Activated CD8-positive, alpha-beta T cell treated with anti-CD3 and anti-CD28 coated beads for 36 hours (primary cell): ENCODE measurements at regions not wholly inside any gene's neighbourhood (a gene's known extent, or its start where the extent isn't known, plus 50 kb on each side); places are given as distances from the start of the nearest gene placed in this dataset.

ENCODE experiments used
- ATAC-seq: fragments of 200-7000 bp; cut with Tn5 transposase; one replicate; pipeline ENCODE4 v1.10.0; 2021; ENCODE audit warnings: mild to moderate bottlenecking, moderate library complexity
- CTCF ChIA-PET: fragments of 350-600 bp; sonication (Branson Sonifier 250); formaldehyde crosslinking; loops from one replicate; lab custom pipeline; 2021; ENCODE audit warnings: antibody characterized with exemption; lab: Charles Lee
- POLR2A ChIA-PET: fragments of 350-600 bp; sonication (Branson Sonifier 250); formaldehyde crosslinking; loops from one replicate; lab custom pipeline; 2021; ENCODE audit warnings: antibody characterized with exemption; lab: Charles Lee
- DNase-seq: peaks from one replicate; pipeline ENCODE4 v3.0.0-alpha.2; 2020
- H3K27ac Mint-ChIP-seq: one replicate; pipeline ENCODE4 v1.8.0; 2021; ENCODE audit warnings: mild to moderate bottlenecking, mixed read lengths
- H3K27me3 Mint-ChIP-seq: one replicate; pipeline ENCODE4 v1.8.0; 2021; ENCODE audit warnings: mixed read lengths
- H3K36me3 Mint-ChIP-seq: one replicate; pipeline ENCODE4 v1.8.0; 2021; ENCODE audit warnings: low read depth, mixed read lengths
- H3K4me1 Mint-ChIP-seq: one replicate; pipeline ENCODE4 v1.8.0; 2021; ENCODE audit warnings: low read depth, mixed read lengths
- H3K4me3 Mint-ChIP-seq: one replicate; pipeline ENCODE4 v1.8.0; 2021; ENCODE audit warnings: mild to moderate bottlenecking, moderate library complexity, mixed read lengths
- H3K9me3 Mint-ChIP-seq: one replicate; pipeline ENCODE4 v1.8.0; 2021; ENCODE audit warnings: mixed read lengths
- intact Hi-C: fragments of 100-400 bp; cut with micrococcal nuclease; formaldehyde crosslinking; loops from one replicate; pipeline ENCODE4 v1.10.0; 2022
- TF ChIP-seq, protein P1 (sequence below): fragments of 200-600 bp; IDR thresholded peaks from one replicate; pipeline ENCODE4 v1.8.0; 2022; ENCODE audit warnings: antibody characterized with exemption, mild to moderate bottlenecking

DNA sequence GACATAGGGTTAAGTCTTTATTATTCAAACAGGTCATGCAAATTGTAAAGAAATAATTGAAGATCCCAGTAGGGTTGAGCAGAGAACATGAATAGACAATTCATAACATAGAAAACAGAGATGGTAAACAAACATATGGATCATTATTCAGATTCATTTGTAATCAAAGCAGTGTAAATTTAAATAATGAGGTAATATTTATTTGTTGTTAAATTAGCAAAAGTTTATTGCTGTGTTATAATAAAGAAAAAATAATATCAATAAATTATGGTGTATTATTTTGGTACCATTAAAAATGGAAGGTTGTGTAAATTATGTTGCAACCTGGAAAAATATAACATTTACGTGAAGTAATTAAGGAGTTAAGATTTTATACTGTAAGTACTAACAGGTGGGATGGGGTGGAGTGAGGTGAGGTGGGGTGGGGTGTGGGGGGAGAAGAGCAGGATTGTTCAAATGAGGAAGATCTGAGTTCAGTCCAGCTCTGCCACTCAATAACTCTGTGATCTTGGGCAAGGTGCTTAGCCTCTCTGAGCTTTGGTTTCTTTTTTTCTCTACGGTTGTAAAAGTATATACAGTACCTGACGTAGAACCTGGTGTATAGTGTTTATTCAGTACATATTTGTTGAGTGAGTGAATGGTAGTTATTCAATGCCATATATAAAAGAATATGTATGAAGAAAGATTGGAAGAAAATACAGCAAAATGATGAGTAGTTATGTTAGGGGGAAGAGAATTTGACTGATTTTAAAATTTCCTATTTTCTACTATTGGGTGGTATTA, 140.3 kb upstream of the KIF26B start:
- Mint-ChIP-seq H3K4me1 (peaks cover 6% of the 10 kb centered on the region), H3K27me3 (no peaks in the 10 kb centered on the region), H3K4me3 (no peak overlapping the region), H3K36me3 (no peaks in the 10 kb centered on the region), H3K27ac (no peak overlapping the region), H3K9me3 (no peaks in the 10 kb centered on the region)
- intact Hi-C loops, result no loop called here
- ATAC-seq (no peak), DNase-seq (no peak)
- ChIA-PET POLR2A (interaction anchor here (0.6 kb wide), 1 partner anchor 152 kb away, joined by 3 read pairs; no protein-coding TSS in a partner anchor), CTCF (no interaction called here)
- TF ChIP-seq, protein P1, sequence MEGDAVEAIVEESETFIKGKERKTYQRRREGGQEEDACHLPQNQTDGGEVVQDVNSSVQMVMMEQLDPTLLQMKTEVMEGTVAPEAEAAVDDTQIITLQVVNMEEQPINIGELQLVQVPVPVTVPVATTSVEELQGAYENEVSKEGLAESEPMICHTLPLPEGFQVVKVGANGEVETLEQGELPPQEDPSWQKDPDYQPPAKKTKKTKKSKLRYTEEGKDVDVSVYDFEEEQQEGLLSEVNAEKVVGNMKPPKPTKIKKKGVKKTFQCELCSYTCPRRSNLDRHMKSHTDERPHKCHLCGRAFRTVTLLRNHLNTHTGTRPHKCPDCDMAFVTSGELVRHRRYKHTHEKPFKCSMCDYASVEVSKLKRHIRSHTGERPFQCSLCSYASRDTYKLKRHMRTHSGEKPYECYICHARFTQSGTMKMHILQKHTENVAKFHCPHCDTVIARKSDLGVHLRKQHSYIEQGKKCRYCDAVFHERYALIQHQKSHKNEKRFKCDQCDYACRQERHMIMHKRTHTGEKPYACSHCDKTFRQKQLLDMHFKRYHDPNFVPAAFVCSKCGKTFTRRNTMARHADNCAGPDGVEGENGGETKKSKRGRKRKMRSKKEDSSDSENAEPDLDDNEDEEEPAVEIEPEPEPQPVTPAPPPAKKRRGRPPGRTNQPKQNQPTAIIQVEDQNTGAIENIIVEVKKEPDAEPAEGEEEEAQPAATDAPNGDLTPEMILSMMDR, result no peak

DNA sequence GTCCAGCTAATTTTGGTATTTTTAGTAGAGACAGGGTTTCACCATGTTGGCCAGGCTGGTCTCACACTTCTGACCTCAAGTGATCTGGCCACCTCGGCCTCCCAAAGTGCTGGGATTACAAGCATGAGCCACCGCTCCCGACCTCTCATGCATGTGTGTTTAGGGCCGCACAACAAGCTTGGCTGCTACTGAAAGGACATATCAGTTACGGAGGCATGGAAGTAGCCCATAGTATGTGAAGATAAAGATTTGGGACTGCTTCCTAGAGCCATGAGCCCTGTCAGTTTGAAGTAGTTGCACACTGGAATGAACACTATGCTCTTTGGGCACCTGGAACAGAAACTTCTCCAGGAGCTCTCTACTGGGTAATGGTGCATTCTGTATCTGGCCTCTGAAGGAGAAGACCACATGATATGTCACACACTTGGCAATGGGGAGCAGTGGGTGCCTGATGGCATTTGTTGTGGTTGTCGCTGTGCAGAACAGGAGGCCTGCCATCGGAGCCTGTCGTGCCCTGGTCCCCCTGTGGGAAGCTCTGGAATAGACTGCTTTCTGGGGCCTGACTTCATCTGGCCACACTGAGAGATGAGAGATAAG, 144.7 kb upstream of the KIF26B start:
- TF ChIP-seq, protein P1, result no peak
- DNase-seq (no peak), ATAC-seq (no peak)
- H3K9me3 Mint-ChIP-seq, result no peaks in the 10 kb centered on the region
- POLR2A ChIA-PET, result no interaction called here
- CTCF ChIA-PET, result no interaction called here
- intact Hi-C loops, result no loop called here
- H3K4me1 Mint-ChIP-seq, result no peaks in the 10 kb centered on the region
- H3K36me3 Mint-ChIP-seq, result no peaks in the 10 kb centered on the region
- H3K27me3 Mint-ChIP-seq, result no peaks in the 10 kb centered on the region
- no peak overlapping the region for H3K4me3 Mint-ChIP-seq
- H3K27ac Mint-ChIP-seq, result no peak overlapping the region

DNA sequence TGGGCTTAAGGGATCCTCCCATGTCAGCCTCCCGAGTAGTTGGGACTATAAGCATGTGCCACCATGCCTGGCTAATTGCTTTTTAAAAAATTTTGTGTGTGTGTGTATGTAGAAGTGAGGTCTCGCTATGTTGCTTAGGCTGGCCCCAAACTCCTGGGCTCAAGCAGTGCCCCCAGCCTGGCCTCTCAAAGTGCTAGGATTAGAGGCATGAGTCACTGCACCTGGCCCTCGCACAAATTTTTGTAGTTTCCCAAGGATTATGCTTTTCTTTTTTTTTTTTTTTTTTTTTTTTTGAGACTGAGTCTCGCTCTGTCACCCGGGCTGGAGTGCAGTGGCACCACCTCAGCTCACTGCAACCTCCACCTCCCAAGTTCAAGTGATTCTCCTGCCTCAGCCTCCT, 144.4 kb upstream of the HNRNPU start:
- intact Hi-C loops, result no loop called here
- CTCF ChIA-PET, result interaction anchor here (1.3 kb wide), 1 partner anchor 34 kb away, joined by 5 read pairs; no protein-coding TSS in a partner anchor
- no peak for DNase-seq

DNA sequence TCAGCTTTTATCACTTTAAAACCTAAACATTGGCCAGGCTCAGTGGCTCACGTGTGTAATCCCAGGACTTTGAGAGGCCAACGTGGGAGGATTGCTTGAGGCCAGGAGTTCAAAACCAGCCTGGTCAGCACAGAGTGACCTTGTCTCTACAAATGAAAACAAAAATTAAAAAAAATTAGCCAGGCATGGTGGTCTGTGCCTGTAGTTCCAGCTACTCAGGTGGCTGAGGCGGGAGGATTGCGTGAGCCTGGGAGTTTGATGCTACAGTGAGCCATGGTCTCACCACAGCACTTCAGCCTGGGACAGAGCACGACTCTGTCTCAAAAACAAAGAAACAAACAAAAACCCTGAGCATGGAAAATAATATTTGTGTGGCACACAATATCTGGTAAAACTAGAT, 143.5 kb upstream of the HNRNPU start:
- DNase-seq (no peak), ATAC-seq (no peak)
- no peak overlapping the region for H3K4me3 Mint-ChIP-seq
- POLR2A ChIA-PET, result no interaction called here
- no peaks in the 10 kb centered on the region for H3K4me1 Mint-ChIP-seq
- no peaks in the 10 kb centered on the region for H3K9me3 Mint-ChIP-seq
- intact Hi-C loops, result no loop called here
- TF ChIP-seq, protein P1, result no peak
- CTCF ChIA-PET, result interaction anchor here (1.2 to 1.3 kb wide), 2 partner anchors 35 to 206 kb away, joined by 5 read pairs; no protein-coding TSS in a partner anchor
- H3K27ac Mint-ChIP-seq, result no peak overlapping the region
- H3K27me3 Mint-ChIP-seq, result no peaks in the 10 kb centered on the region
- H3K36me3 Mint-ChIP-seq, result no peaks in the 10 kb centered on the region

More for the DNA sequence above, 144.4 kb upstream of the HNRNPU start:
- ATAC-seq, result no peak
- TF ChIP-seq, protein P1, result no peak
- H3K4me3 Mint-ChIP-seq, result no peak overlapping the region
- H3K9me3 Mint-ChIP-seq, result no peaks in the 10 kb centered on the region
- H3K4me1 Mint-ChIP-seq, result no peaks in the 10 kb centered on the region
- H3K27me3 Mint-ChIP-seq, result no peaks in the 10 kb centered on the region
- H3K36me3 Mint-ChIP-seq, result no peaks in the 10 kb centered on the region
- POLR2A ChIA-PET, result no interaction called here
- H3K27ac Mint-ChIP-seq, result no peak overlapping the region

DNA sequence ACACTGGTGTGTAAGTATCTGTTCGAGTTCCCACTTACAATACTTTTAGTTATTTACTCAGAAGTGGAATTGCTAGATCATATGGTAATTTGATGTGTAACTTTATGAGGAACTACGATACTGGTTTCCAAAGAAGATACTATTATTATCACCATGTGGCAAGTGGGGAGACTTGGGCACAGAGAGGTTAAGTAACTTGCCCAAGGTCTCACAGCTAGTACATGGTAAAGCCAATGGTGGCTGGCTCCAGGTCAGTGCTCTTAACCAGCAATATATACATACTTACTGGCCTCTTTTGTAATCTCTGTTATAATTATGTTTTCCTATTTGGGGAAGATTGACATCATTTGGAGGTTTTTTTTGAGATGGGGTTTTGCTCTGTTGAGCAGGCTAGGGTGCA, 138.9 kb upstream of the HNRNPU start:
- CTCF ChIA-PET, result no interaction called here
- ATAC-seq (no peak), DNase-seq (no peak)
- H3K36me3 Mint-ChIP-seq, result no peaks in the 10 kb centered on the region
- no peaks in the 10 kb centered on the region for H3K9me3 Mint-ChIP-seq
- no peaks in the 10 kb centered on the region for H3K27me3 Mint-ChIP-seq
- TF ChIP-seq, protein P1, result no peak
- H3K27ac Mint-ChIP-seq, result no peak overlapping the region
- H3K4me1 Mint-ChIP-seq, result peaks cover 2% of the 10 kb centered on the region
- H3K4me3 Mint-ChIP-seq, result no peak overlapping the region
- POLR2A ChIA-PET, result no interaction called here
- intact Hi-C loops, result no loop called here
